ENCODE measurements at regions not wholly inside any gene's neighbourhood (a gene's known extent, or its start where the extent isn't known, plus 50 kb on each side); places are given as distances from the start of the nearest gene placed in this dataset.
A peak's percentile ranks its signal among the peaks of the same experiment; 100 is the strongest.
"Not testable (repeated sequence)": the region's sequence is repeated elsewhere in the genome, so short reads cannot be mapped to it uniquely, and the experiment has no call there.

DNA sequence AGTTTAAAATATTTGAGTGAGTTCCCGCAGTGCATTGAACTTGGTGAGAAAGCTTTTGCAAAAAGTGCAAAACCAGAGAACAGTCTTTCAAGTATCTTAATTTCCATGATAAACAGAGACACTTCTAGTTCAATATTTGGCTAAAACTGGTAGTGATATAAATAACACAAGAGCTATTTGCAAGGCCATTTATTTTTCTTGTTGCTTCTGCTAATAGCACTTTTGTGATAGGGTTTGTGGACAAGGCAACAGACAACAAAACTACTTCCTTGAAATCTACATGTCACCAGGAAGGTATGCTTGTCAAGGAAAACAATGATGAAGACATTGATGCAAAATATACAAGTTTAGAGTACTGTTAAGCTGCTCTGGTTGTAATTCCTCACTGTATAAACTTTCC is 1225.1 kb downstream of the OTOL1 start:
- Histone ChIP-seq H3K4me3 (ENCODE audit: extremely low read depth, insufficient read depth, low read length, poor library complexity, severe bottlenecking) (no peak overlapping the region), H3K9me3 (ENCODE audit: control insufficient read depth, low read length) (no peaks in the 10 kb centered on the region), H3K36me3 (ENCODE audit: control insufficient read depth, insufficient read depth, low read length) (no peaks in the 10 kb centered on the region), H3K4me1 (ENCODE audit: control insufficient read depth, insufficient read depth, low read length, poor library complexity, severe bottlenecking) (peaks cover 10% of the 10 kb centered on the region), H3K27ac (ENCODE audit: low read depth, low read length, severe bottlenecking) (peak overlapping the region; percentile 36)
- WGBS, 2 experiments (ENCODE audit: insufficient coverage in 2 of 2): no CpG with 5 or more reads among the region's 1 CpG

DNA sequence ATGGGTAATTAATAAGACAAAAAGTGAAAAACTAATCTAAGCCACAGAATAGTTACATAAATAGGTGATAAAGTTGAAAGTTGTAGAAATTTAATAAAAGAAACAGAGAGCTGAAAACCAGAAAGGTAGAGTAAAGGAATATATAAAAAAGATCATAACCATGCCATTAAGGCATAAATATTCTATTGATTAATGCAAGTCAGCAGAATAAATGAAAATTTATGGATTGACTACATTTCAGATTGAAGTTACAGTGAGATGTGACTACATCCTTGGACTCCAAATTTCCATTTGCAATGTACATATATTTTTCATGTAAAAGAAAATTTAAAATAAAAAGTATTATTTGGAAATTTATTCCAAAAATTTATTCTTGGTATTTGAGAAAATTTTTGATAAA is 1225.7 kb downstream of the OTOL1 start:
- no peak overlapping the region for H3K27ac ChIP-seq (ENCODE audit: low read depth, low read length, severe bottlenecking)
- no peaks in the 10 kb centered on the region for H3K36me3 ChIP-seq (ENCODE audit: control insufficient read depth, insufficient read depth, low read length)
- H3K4me3 ChIP-seq (ENCODE audit: extremely low read depth, insufficient read depth, low read length, poor library complexity, severe bottlenecking): no peak overlapping the region
- H3K9me3 ChIP-seq (ENCODE audit: control insufficient read depth, low read length): no peaks in the 10 kb centered on the region
- H3K4me1 ChIP-seq (ENCODE audit: control insufficient read depth, insufficient read depth, low read length, poor library complexity, severe bottlenecking): peaks cover 10% of the 10 kb centered on the region

DNA sequence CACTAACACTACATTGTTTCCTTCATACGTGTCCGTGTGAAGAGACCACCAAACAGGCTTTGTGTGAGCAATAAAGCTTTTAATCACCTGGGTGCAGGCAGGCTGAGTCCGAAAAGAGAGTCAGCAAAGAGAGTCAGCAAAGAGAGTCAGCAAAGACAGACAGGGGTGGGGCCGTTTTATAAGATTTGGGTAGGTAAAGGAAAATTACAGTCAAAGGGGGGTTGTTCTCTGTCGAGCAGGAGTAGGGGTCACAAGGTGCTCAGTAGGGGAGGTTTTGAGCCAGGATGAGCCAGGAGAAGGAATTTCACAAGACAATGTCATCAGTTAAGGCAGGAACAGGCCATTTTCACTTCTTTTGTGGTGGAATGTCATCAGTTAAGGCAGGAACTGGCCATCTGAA is 1226.2 kb downstream of the OTOL1 start:
- not testable (repeated sequence) for H3K4me3 ChIP-seq (ENCODE audit: extremely low read depth, insufficient read depth, low read length, poor library complexity, severe bottlenecking); H3K27ac ChIP-seq (ENCODE audit: low read depth, low read length, severe bottlenecking); H3K36me3 ChIP-seq (ENCODE audit: control insufficient read depth, insufficient read depth, low read length); H3K9me3 ChIP-seq (ENCODE audit: control insufficient read depth, low read length)
- 11 to 47% methylated on average over 1 to 3 of the region's 5 CpGs for WGBS, 2 experiments (ENCODE audit: insufficient coverage in 2 of 2)
- H3K4me1 ChIP-seq (ENCODE audit: control insufficient read depth, insufficient read depth, low read length, poor library complexity, severe bottlenecking): peaks cover 10% of the 10 kb centered on the region

GRCh38 chr3:162729686-162730085 is 1233.1 kb downstream of the OTOL1 start:
- 75% methylated on average over 2 of the region's 3 CpGs; no CpG with 5 or more reads in 1 of the 2 experiments for WGBS, 2 experiments (ENCODE audit: insufficient coverage in 2 of 2)
- no peak overlapping the region for H3K4me3 ChIP-seq (ENCODE audit: extremely low read depth, insufficient read depth, low read length, poor library complexity, severe bottlenecking)

DNA sequence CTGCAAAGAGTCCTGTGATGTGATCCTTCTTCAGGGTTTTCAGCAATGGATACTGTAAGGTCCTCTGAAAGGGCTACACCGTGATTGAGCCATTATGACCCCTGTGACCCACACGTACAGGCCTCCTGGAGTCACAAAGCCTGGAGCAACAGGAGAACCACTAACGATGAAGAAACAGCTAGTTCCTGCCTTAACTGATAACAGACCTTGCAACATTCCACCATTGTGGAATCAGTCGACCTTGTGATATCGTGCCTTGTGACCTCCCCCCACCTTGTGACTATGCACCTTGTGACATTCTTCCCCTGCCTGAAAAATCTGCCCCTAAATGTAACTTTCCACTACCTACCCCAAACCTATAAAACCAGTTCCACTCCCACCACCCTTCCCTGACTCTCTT is 1235.4 kb downstream of the OTOL1 start:
- H3K36me3 ChIP-seq (ENCODE audit: control insufficient read depth, insufficient read depth, low read length); H3K4me3 ChIP-seq (ENCODE audit: extremely low read depth, insufficient read depth, low read length, poor library complexity, severe bottlenecking); H3K27ac ChIP-seq (ENCODE audit: low read depth, low read length, severe bottlenecking); H3K4me1 ChIP-seq (ENCODE audit: control insufficient read depth, insufficient read depth, low read length, poor library complexity, severe bottlenecking); H3K9me3 ChIP-seq (ENCODE audit: control insufficient read depth, low read length): not testable (repeated sequence)
- whole genome bisulfite sequencing, 2 experiments (ENCODE audit: insufficient coverage in 2 of 2): 93 to 96% methylated on average over 3 to 5 of the region's 5 CpGs

More at GRCh38 chr3:162729686-162730085, 1233.1 kb downstream of the OTOL1 start:
- Histone ChIP-seq H3K27ac (ENCODE audit: low read depth, low read length, severe bottlenecking) (no peak overlapping the region), H3K36me3 (ENCODE audit: control insufficient read depth, insufficient read depth, low read length) (no peaks in the 10 kb centered on the region), H3K9me3 (ENCODE audit: control insufficient read depth, low read length) (no peaks in the 10 kb centered on the region), H3K4me1 (ENCODE audit: control insufficient read depth, insufficient read depth, low read length, poor library complexity, severe bottlenecking) (no peaks in the 10 kb centered on the region)

DNA sequence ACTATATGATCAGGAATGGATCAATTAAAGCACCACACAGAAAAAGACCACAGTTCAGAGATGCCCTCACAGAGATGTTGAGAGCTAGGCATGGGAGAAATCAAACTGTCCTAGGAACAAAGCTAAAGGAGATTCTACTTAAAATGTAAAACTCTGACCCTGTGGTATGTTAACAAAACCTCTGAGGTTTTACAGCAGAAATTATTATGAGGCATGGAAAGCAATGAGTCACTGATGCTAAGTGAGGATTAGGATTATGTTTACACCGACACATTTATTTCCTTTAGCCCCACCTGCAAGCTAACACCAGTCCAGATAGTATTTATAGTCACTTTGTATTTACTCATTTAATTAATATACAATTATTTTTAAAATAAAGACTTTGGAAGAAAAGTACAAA is 1242.2 kb downstream of the OTOL1 start:
- Histone ChIP-seq H3K9me3 (ENCODE audit: control insufficient read depth, low read length) (no peaks in the 10 kb centered on the region), H3K4me1 (ENCODE audit: control insufficient read depth, insufficient read depth, low read length, poor library complexity, severe bottlenecking) (no peaks in the 10 kb centered on the region), H3K4me3 (ENCODE audit: extremely low read depth, insufficient read depth, low read length, poor library complexity, severe bottlenecking) (no peak overlapping the region), H3K27ac (ENCODE audit: low read depth, low read length, severe bottlenecking) (no peak overlapping the region), H3K36me3 (ENCODE audit: control insufficient read depth, insufficient read depth, low read length) (no peaks in the 10 kb centered on the region)
- WGBS, 2 experiments (ENCODE audit: insufficient coverage in 2 of 2): no CpG with 5 or more reads among the region's 1 CpG

DNA sequence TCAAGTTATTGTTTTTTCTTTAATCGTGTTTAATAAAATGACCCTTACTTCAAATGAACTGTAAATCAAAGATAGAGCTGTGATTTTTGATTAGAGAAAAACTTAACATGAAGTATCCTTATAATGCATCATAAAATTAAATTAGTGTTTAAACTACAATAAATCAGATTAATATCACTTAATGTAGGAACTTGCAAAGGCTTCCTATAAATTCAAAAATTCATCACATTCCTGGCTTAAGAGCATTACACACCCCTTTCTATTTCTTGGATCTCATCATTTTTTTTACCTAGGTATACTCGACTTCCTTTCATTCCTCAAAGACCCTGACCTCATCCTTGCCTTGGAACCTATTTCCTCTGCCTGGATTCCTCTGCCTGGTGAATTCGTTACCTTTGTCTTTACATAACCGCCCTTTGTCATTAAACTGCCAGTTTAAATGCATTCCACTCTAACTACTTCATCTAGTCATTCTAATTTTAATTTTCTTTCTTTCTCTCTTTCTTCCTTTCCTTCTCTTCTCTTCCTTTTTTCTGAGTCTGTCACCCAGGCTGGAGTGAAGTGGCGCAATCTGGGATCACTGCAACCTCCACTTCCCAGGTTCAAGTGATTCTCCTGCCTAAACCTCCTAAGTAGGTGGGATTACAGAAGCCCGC is 1244.5 kb downstream of the OTOL1 start:
- Histone ChIP-seq H3K27ac (ENCODE audit: low read depth, low read length, severe bottlenecking) (no peak overlapping the region), H3K4me1 (ENCODE audit: control insufficient read depth, insufficient read depth, low read length, poor library complexity, severe bottlenecking) (no peaks in the 10 kb centered on the region), H3K36me3 (ENCODE audit: control insufficient read depth, insufficient read depth, low read length) (no peaks in the 10 kb centered on the region), H3K4me3 (ENCODE audit: extremely low read depth, insufficient read depth, low read length, poor library complexity, severe bottlenecking) (no peak overlapping the region), H3K9me3 (ENCODE audit: control insufficient read depth, low read length) (no peaks in the 10 kb centered on the region)
- WGBS, 2 experiments (ENCODE audit: insufficient coverage in 2 of 2): 58 to 60% methylated on average over 3 of the region's 6 CpGs

GRCh38 chr3:162742159-162742717 is 1245.6 kb downstream of the OTOL1 start:
- Histone ChIP-seq H3K36me3 (ENCODE audit: control insufficient read depth, insufficient read depth, low read length) (no peaks in the 10 kb centered on the region), H3K9me3 (ENCODE audit: control insufficient read depth, low read length) (peaks cover 4% of the 10 kb centered on the region), H3K4me3 (ENCODE audit: extremely low read depth, insufficient read depth, low read length, poor library complexity, severe bottlenecking) (no peak overlapping the region), H3K4me1 (ENCODE audit: control insufficient read depth, insufficient read depth, low read length, poor library complexity, severe bottlenecking) (no peaks in the 10 kb centered on the region), H3K27ac (ENCODE audit: low read depth, low read length, severe bottlenecking) (no peak overlapping the region)
- no CpG with 5 or more reads among the region's 4 CpGs for WGBS, 2 experiments (ENCODE audit: insufficient coverage in 2 of 2)

- H3K4me3 ChIP-seq (ENCODE audit: extremely low read depth, insufficient read depth, low read length, poor library complexity, severe bottlenecking): no peak overlapping the region
Measured at GRCh38 chr3:162743091-162743490, 1246.5 kb downstream of the OTOL1 start.

GRCh38 chr3:162760789-162761188 is 1264.2 kb downstream of the OTOL1 start:
- Histone ChIP-seq H3K36me3 (ENCODE audit: control insufficient read depth, insufficient read depth, low read length) (no peaks in the 10 kb centered on the region), H3K4me3 (ENCODE audit: extremely low read depth, insufficient read depth, low read length, poor library complexity, severe bottlenecking) (no peak overlapping the region), H3K27ac (ENCODE audit: low read depth, low read length, severe bottlenecking) (no peak overlapping the region), H3K4me1 (ENCODE audit: control insufficient read depth, insufficient read depth, low read length, poor library complexity, severe bottlenecking) (no peaks in the 10 kb centered on the region), H3K9me3 (ENCODE audit: control insufficient read depth, low read length) (peaks cover 3% of the 10 kb centered on the region)
- WGBS, 2 experiments (ENCODE audit: insufficient coverage in 2 of 2): no CpG with 5 or more reads among the region's 2 CpGs

More at GRCh38 chr3:162743091-162743490, 1246.5 kb downstream of the OTOL1 start:
- Histone ChIP-seq H3K27ac (ENCODE audit: low read depth, low read length, severe bottlenecking) (no peak overlapping the region), H3K4me1 (ENCODE audit: control insufficient read depth, insufficient read depth, low read length, poor library complexity, severe bottlenecking) (no peaks in the 10 kb centered on the region), H3K36me3 (ENCODE audit: control insufficient read depth, insufficient read depth, low read length) (no peaks in the 10 kb centered on the region), H3K9me3 (ENCODE audit: control insufficient read depth, low read length) (peaks cover 12% of the 10 kb centered on the region)

DNA sequence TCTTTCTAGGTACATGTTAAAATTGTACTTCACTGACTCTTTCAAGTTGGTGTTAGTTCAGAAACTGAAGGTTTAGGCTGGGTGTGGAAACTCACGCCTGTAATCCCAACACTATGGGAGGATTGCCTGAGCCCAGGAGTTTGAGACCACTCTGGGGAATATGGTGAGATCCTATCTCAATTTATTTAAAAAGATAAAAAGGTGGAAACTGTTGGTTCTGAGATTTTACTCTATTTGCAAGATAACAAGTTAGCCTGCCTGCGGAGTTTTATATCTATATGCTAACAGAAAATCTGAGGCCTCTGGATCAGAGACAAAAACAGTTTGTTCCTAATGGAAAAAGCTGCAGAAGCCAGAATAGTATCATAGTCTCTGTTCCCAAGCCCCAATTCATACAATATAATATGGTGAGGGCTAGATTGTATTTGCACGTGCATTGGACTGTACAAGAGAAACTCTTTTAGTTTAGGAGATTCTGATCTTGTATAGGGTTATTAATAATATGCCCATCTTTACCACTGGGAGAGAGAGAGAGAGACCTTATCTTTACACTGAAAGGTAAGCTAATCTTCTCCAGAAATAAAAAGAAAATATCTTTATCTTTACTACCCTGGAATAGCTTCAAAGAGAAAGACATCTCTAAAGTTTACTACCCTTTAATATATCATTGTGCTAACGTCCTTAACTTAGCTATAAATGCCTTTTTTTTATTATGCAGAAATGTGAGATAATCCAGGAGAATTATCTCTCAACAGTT is 1267.6 kb downstream of the OTOL1 start:
- 100% methylated on average over 1 of the region's 4 CpGs; no CpG with 5 or more reads in 1 of the 2 experiments for WGBS, 2 experiments (ENCODE audit: insufficient coverage in 2 of 2)
- H3K27ac ChIP-seq (ENCODE audit: low read depth, low read length, severe bottlenecking): no peak overlapping the region
- H3K9me3 ChIP-seq (ENCODE audit: control insufficient read depth, low read length): peaks cover 7% of the 10 kb centered on the region
- no peaks in the 10 kb centered on the region for H3K36me3 ChIP-seq (ENCODE audit: control insufficient read depth, insufficient read depth, low read length)
- H3K4me1 ChIP-seq (ENCODE audit: control insufficient read depth, insufficient read depth, low read length, poor library complexity, severe bottlenecking): no peaks in the 10 kb centered on the region
- no peak overlapping the region for H3K4me3 ChIP-seq (ENCODE audit: extremely low read depth, insufficient read depth, low read length, poor library complexity, severe bottlenecking)
